ENCODE measurements at regions not wholly inside any gene's neighbourhood (a gene's known extent, or its start where the extent isn't known, plus 50 kb on each side); places are given as distances from the start of the nearest gene placed in this dataset.

- TF ChIP-seq CTCF (IDR thresholded peaks at IDR 0.05): no peak
- no peak overlapping the region for H3K27ac ChIP-seq
- no peak overlapping the region for H3K4me3 ChIP-seq
- H3K27me3 ChIP-seq: no peaks in the 10 kb centered on the region
- intact Hi-C loops (cut with DNase I; ENCODE audit: low total_unique reads): no loop called here
- H3K4me1 ChIP-seq: no peaks in the 10 kb centered on the region
- no peak for DNase-seq
- H3K9me3 ChIP-seq: peaks cover 0 to 4% (median 0%) of the 10 kb centered on the region in 3 donors
- no peaks in the 10 kb centered on the region for H3K36me3 ChIP-seq
Observed at GRCh38 chr6:91293395-91293794, 706.5 kb upstream of the MAP3K7 start.

- H3K27ac ChIP-seq: no peak overlapping the region
Observed at GRCh38 chr6:91291071-91291470, 704.2 kb upstream of the MAP3K7 start.

GRCh38 chr6:91288741-91289140 lies 701.9 kb upstream of the MAP3K7 start:
- intact Hi-C loops (cut with DNase I; ENCODE audit: low total_unique reads): no loop called here
- DNase-seq: no peak
- no peak for TF ChIP-seq CTCF (IDR thresholded peaks at IDR 0.05)
- H3K36me3 ChIP-seq: no peaks in the 10 kb centered on the region
- H3K27me3 ChIP-seq: no peaks in the 10 kb centered on the region
- no peak overlapping the region for H3K4me3 ChIP-seq
- no peaks in the 10 kb centered on the region for H3K4me1 ChIP-seq
- H3K27ac ChIP-seq: no peak overlapping the region
- no peaks in the 10 kb centered on the region for H3K9me3 ChIP-seq

More at GRCh38 chr6:91291071-91291470, 704.2 kb upstream of the MAP3K7 start:
- DNase-seq: no peak
- H3K27me3 ChIP-seq: no peaks in the 10 kb centered on the region
- no peaks in the 10 kb centered on the region for H3K4me1 ChIP-seq
- intact Hi-C loops (cut with DNase I; ENCODE audit: low total_unique reads): no loop called here
- no peak for TF ChIP-seq CTCF (IDR thresholded peaks at IDR 0.05)
- no peaks in the 10 kb centered on the region for H3K9me3 ChIP-seq
- H3K4me3 ChIP-seq: no peak overlapping the region
- H3K36me3 ChIP-seq: no peaks in the 10 kb centered on the region

- DNase-seq: no peak
- peaks cover 0 to 5% (median 0%) of the 10 kb centered on the region in 3 donors for H3K9me3 ChIP-seq
- H3K36me3 ChIP-seq: no peaks in the 10 kb centered on the region
- H3K27me3 ChIP-seq: no peaks in the 10 kb centered on the region
- no peak overlapping the region for H3K27ac ChIP-seq
- no peaks in the 10 kb centered on the region for H3K4me1 ChIP-seq
- intact Hi-C loops (cut with DNase I; ENCODE audit: low total_unique reads): no loop called here
- no peak for TF ChIP-seq CTCF (IDR thresholded peaks at IDR 0.05)
- no peak overlapping the region for H3K4me3 ChIP-seq
Observed at GRCh38 chr6:91281901-91282300, 695.0 kb upstream of the MAP3K7 start.

DNA sequence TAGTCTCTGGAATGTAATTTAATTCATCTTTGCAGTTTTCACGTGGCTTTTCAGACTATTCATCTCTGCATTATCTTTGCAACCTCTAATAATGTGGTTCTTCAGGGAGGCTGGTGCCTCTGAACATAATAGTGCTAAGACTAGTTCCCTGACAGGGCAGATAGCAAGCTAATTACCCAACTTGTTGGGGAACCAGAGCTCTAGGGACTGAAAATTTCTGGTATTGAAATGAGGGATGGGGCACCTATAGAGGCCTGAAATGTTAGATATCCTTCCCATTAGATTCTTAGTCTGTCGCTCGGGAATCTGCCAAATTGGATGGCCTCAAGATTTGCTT lies 693.6 kb upstream of the MAP3K7 start:
- intact Hi-C loops (cut with DNase I; ENCODE audit: low total_unique reads): no loop called here
- no peaks in the 10 kb centered on the region for H3K36me3 ChIP-seq
- H3K27ac ChIP-seq: no peak overlapping the region
- no peaks in the 10 kb centered on the region for H3K4me1 ChIP-seq
- no peaks in the 10 kb centered on the region for H3K27me3 ChIP-seq
- peaks cover 0 to 5% (median 0%) of the 10 kb centered on the region in 3 donors for H3K9me3 ChIP-seq
- DNase-seq: no peak
- no peak for TF ChIP-seq CTCF (IDR thresholded peaks at IDR 0.05)
- no peak overlapping the region for H3K4me3 ChIP-seq
